IPS DF 4.7 (cell line): ENCODE measurements at regions not wholly inside any gene's neighbourhood (a gene's known extent, or its start where the extent isn't known, plus 50 kb on each side); places are given as distances from the start of the nearest gene placed in this dataset.
A peak's percentile ranks its signal among the peaks of the same experiment; 100 is the strongest.
"Not testable (repeated sequence)": the region's sequence is repeated elsewhere in the genome, so short reads cannot be mapped to it uniquely, and the experiment has no call there.

Experiments
- DNase-seq: peaks from one replicate; pipeline ENCODE4 v3.0.0-alpha.2; 2013; ENCODE audit warnings: low spot score; ENCODE audit errors: extremely low read depth

- DNase-seq = no peak
Measured at GRCh38 chr5:75951158-75951557, 132.0 kb upstream of the SV2C start.

- DNase-seq = no peak
Measured at GRCh38 chr5:75948438-75948837, 134.7 kb upstream of the SV2C start.

DNA sequence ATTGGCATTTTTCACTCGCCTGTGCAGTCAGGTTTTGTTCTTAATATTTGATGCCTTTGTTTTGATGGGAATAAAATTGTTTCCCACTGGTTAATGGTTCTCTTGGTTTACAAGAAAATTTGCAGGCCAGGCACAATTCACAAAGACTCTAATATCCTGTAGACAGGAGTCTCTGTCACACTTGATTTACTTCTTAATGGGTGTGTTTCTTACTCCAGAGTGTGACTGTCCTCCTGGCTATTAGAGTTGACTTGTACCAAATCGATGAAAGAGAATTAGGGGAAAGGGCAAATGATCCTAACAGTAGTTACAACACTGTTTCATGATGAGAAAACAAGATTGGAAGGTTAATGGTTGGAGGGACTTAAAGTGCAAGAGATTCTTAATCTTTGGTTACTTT, 142.8 kb upstream of the SV2C start:
- no peak for DNase-seq

DNA sequence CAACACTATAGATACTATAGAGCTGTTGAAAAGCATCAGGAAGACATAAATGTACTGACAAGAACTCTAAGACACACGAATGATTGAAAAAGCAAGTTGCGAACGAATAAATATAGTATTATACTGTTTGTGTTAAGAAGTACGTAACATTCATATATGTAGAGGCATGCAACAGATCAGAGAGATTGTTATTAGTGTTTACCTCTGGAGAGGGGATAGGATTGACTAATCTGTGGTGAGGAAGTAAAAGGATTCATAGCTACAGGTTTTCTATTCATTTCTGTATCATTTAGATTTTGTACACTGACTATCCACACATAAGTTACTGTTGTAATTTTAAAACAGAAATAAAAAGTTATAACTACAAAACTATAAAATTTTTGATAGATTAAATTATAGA, 147.6 kb upstream of the SV2C start:
- no peak for DNase-seq

GRCh38 chr5:75933489-75933888, 149.7 kb upstream of the SV2C start:
- no peak for DNase-seq

- no peak for DNase-seq
Measured at GRCh38 chr5:75931175-75931574, 152.0 kb upstream of the SV2C start.

GRCh38 chr5:75928992-75929391, 154.2 kb upstream of the SV2C start:
- no peak for DNase-seq

DNA sequence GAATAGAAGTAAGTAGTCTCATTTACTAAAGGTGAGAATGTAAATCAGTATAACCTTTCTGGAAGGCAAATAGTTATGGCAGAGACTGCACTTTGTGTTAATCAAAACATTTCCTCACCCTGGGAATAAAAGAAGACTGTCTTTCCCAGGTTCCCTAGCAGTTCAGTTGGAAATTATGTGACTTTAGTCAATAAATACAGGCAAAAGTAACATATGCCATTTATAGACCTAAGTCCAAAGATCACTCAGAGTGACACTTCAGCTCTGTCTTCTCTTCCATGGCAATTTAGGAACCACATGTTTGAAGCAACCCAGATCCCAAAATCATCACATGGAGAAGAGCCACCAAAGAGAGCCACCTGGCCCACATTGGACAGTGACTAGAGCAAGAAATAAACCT, 160.7 kb upstream of the SV2C start:
- DNase-seq = no peak

- DNase-seq = no peak
Measured at GRCh38 chr5:75921011-75921410, 162.2 kb upstream of the SV2C start.

DNA sequence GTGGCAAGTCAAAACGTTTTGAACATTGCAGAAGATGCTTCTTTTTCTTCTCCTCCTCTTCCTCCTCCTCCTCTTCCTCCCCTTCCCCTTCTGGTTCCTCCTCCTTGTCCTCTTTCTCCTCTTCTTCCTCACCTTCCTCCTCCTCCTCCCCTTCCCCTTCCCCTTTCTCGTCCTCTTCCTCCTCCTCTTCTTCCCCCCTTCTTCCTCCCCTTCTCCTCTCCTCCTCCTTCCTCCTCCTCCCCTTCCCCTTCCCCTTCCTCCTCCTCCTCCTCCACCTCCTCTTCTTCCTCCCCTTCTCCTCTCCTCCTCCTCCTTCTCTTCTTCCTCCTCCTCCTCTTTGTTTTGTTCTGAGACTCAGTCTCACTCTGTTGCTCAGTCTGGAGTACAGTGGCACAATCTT, 167.0 kb upstream of the SV2C start:
- DNase-seq = no peak

GRCh38 chr5:75909223-75909622, 174.0 kb upstream of the SV2C start:
- no peak for DNase-seq

GRCh38 chr5:75907651-75908050, 175.5 kb upstream of the SV2C start:
- no peak for DNase-seq

GRCh38 chr5:75894482-75894881, 177.2 kb upstream of the POC5 start:
- no peak for DNase-seq

DNA sequence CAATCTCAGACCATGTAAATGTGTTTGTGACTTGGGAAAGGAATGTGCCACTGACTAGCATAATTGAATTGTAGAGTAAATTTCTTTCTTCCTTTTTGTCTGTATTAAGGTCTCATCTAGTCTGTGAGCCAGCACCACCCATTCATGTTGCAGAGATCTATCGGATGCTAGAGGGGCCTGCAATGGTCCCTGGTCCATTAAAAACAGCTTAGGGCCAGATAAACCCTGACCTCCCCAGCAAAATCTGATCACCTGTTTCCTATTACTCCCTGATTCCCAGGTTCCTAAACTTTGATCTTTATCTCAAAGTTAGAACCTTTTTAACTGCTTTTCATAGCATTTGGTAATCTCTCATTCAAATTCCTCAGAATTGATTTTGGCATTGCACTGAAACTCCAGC, 174.5 kb upstream of the POC5 start:
- DNase-seq = no peak

- no peak for DNase-seq
Measured at GRCh38 chr5:75891020-75891419, 173.8 kb upstream of the POC5 start.

DNA sequence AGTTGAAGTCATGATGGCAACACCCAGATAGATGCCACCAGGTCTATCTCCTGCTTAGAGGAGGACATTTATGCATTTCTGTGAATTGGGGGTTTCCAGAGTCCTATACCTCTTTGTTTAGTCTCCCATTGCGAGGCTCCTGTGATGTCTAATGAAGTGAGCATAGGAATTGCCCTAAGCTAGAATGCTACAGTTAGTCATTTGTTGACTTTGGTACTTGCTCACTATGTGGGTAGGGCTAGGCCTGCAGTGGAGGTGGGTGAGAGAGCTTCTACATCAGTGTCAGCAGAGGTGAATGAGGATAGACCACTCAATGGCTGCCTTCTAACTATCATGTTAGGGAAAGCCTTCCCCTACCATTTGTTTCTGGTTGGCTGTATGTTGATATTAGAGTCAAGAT, 173.3 kb upstream of the POC5 start:
- DNase-seq = no peak

- no peak for DNase-seq
Measured at GRCh38 chr5:75886706-75887105, 169.5 kb upstream of the POC5 start.

DNA sequence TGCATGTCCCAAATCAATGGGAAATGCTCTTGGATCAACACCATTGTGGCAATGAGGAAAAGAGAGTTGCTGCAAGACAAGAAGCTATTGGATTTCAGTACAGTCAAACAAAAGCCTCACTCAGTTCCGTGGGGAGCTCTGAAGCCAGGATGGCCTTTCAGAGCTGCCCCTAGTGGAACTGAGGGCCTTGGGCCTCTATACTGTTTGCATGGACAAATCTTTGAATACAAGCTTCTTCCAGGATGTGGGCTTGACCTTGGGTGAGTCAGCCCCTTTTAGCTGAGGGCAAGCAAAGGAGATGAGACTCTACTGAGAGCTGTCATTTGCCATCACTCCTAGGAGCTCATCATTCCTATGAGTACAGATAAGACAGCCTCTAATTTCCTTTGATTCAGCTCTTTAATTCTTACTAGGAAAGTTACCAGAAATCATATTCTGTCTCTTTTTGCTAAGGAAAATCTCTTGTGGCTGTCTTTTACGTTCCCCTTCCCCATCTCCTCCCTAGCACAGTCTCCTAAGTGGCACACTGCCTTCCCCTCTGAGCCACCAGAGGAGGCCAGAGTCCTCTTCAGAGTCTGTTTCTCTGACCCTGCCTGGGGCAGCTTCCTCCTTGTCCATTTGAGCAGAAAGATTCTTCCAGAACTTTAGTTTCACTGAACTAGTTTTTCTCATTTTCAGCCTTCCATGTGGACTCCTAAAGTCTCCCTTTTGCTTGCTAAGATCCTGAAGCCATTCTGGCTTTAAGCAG, 168.8 kb upstream of the POC5 start:
- peak; percentile 1 for DNase-seq

GRCh38 chr5:75885321-75885720, 168.1 kb upstream of the POC5 start:
- no peak for DNase-seq

- DNase-seq = no peak
Measured at GRCh38 chr5:75869891-75870290, 152.7 kb upstream of the POC5 start.

GRCh38 chr5:75862872-75863271, 145.6 kb upstream of the POC5 start:
- DNase-seq = no peak

- DNase-seq = not testable (repeated sequence)
Measured at GRCh38 chr5:75859621-75860020, 142.4 kb upstream of the POC5 start.

DNA sequence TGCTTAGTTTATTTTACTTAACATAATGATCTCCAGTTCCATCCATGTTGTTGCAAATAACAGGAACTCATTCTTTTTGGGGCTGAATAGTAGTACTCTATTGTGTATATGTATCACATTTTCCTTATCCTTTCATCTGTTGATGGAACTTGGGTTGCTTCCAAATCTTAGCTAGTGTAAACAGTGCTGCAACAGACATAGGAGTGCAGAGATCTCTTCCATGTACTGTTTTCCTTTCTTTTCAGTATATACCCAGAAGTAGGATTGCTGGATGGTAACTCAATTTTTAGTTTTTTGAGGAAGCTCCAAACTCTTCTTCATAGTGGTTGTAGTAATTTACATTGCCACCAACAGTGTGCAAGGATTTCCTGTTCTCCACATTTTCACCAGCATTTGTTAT, 138.8 kb upstream of the POC5 start:
- no peak for DNase-seq

DNA sequence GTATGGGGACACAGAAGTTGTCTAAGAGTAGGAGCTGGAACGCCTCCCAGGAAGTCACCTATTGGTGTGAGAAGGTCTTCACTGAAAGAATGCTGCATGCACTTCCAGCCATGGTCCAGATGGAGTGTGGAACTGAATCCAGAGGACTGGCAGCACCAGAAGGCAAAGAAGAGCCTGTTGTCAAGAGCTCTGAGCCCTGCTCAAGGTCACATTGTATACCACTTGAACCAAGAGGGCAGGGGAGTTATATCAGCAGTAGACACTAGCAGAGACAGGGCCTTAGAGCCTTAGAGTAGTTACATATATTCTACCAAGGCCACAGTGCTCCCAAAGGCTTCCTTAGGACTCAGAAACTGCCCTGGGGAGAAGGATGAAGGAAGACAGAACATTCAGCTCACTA, 130.8 kb upstream of the POC5 start:
- no peak for DNase-seq
